Progenitor cell of endocrine pancreas (in vitro differentiated cells): ENCODE measurements at regions not wholly inside any gene's neighbourhood (a gene's known extent, or its start where the extent isn't known, plus 50 kb on each side); places are given as distances from the start of the nearest gene placed in this dataset.

Experiments
- DNase-seq: peaks from one replicate; pipeline ENCODE4 v3.0.0; 2021; ENCODE audit warnings: low spot score; ENCODE audit not compliant: unreplicated experiment
- H3K27ac Mint-ChIP-seq: 2 replicates; pipeline ENCODE4 v1.8.0; 2021; ENCODE audit warnings: mild to moderate bottlenecking, moderate library complexity, mixed read lengths
- H3K27me3 Mint-ChIP-seq: 2 replicates; pipeline ENCODE4 v1.8.0; 2021; ENCODE audit warnings: mixed read lengths
- H3K36me3 Mint-ChIP-seq: 2 replicates; pipeline ENCODE4 v1.8.0; 2022; ENCODE audit warnings: mixed read lengths; ENCODE audit not compliant: insufficient read depth
- H3K4me1 Mint-ChIP-seq: 2 replicates; pipeline ENCODE4 v1.8.0; 2021; ENCODE audit warnings: low read depth, mixed read lengths
- H3K4me3 Mint-ChIP-seq: 2 replicates; pipeline ENCODE4 v1.8.0; 2021; ENCODE audit warnings: low read depth, mild to moderate bottlenecking, moderate library complexity, mixed read lengths
- H3K9me3 Mint-ChIP-seq: 2 replicates; pipeline ENCODE4 v1.8.0; 2021; ENCODE audit warnings: low read depth, mixed read lengths
- CTCF ChIP-seq: fragments of 200-600 bp; sonication (generic); IDR thresholded peaks from one replicate; pipeline ENCODE4 v1.5.0; 2021; ENCODE audit warnings: antibody characterized with exemption, mild to moderate bottlenecking; ENCODE audit not compliant: unreplicated experiment

DNA sequence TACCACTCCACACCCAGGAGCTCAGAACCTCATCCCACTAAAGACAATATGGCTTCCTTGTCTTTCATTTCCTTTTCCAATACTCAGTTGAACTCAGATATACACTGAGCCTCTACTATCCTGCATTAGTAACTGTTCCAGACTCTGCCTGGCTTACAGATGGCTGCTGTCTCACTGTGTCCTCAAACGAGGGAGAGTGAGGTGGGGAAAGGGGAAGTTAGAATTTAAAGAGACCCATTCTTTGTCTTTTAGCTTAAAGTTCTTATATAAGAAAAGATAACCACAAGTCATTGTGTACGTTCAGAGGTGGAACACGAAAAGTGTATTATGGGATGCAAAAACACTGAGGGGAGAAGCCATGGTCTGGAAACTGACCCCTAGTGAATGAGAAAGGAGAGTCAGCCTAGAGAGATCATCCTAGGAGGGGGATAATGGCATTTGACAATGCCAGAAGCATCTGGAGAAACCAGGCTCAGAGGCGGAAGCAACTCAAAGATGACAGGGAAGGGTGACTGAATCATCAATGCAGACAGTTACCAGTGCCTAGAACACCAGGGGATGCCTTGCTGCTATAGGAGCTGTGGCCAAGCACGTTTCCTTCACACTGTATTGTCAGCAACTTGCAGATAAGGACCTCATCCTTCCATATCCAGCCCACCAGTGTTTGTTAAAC is 170.7 kb downstream of the CYRIA start:
- Mint-ChIP-seq H3K36me3 (no peaks in the 10 kb centered on the region), H3K27ac (no peak overlapping the region), H3K4me1 (no peaks in the 10 kb centered on the region), H3K27me3 (peaks cover 12% of the 10 kb centered on the region), H3K9me3 (no peaks in the 10 kb centered on the region), H3K4me3 (no peak overlapping the region)
- no peak for DNase-seq
- TF ChIP-seq CTCF = no peak

GRCh38 chr2:16493788-16494187 is 171.8 kb downstream of the CYRIA start:
- no peak for TF ChIP-seq CTCF
- no peaks in the 10 kb centered on the region for H3K4me1 Mint-ChIP-seq

GRCh38 chr2:16487686-16488085 is 177.9 kb downstream of the CYRIA start:
- Mint-ChIP-seq H3K27me3 (peaks cover 5% of the 10 kb centered on the region), H3K36me3 (no peaks in the 10 kb centered on the region), H3K27ac (no peak overlapping the region), H3K4me1 (no peaks in the 10 kb centered on the region), H3K9me3 (no peaks in the 10 kb centered on the region), H3K4me3 (no peak overlapping the region)
- TF ChIP-seq CTCF = peak; percentile 68
- DNase-seq = no peak

More at GRCh38 chr2:16493788-16494187, 171.8 kb downstream of the CYRIA start:
- Mint-ChIP-seq H3K9me3 (no peaks in the 10 kb centered on the region), H3K4me3 (no peak overlapping the region), H3K36me3 (no peaks in the 10 kb centered on the region), H3K27me3 (peaks cover 8% of the 10 kb centered on the region), H3K27ac (no peak overlapping the region)
- no peak for DNase-seq

- H3K36me3 Mint-ChIP-seq = no peaks in the 10 kb centered on the region
- no peak for TF ChIP-seq CTCF
- no peaks in the 10 kb centered on the region for H3K9me3 Mint-ChIP-seq
- no peak overlapping the region for H3K4me3 Mint-ChIP-seq
- H3K27me3 Mint-ChIP-seq = peaks cover 19% of the 10 kb centered on the region
- no peak for DNase-seq
- no peak overlapping the region for H3K27ac Mint-ChIP-seq
- peaks cover 2% of the 10 kb centered on the region for H3K4me1 Mint-ChIP-seq
Observed at GRCh38 chr2:16485251-16485650, 180.4 kb downstream of the CYRIA start.

GRCh38 chr2:16482460-16482859 is 183.2 kb downstream of the CYRIA start:
- DNase-seq = no peak
- Mint-ChIP-seq H3K27ac (no peak overlapping the region), H3K36me3 (no peaks in the 10 kb centered on the region), H3K27me3 (peaks cover 35% of the 10 kb centered on the region), H3K4me1 (peaks cover 2% of the 10 kb centered on the region), H3K9me3 (no peaks in the 10 kb centered on the region), H3K4me3 (no peak overlapping the region)
- no peak for TF ChIP-seq CTCF
